GDM1 (cell line): ENCODE measurements at regions not wholly inside any gene's neighbourhood (a gene's known extent, or its start where the extent isn't known, plus 50 kb on each side); places are given as distances from the start of the nearest gene placed in this dataset.

ENCODE experiments used
- DNase-seq: peaks from one replicate; lab custom pipeline; 2025; lab: John Stamatoyannopoulos, UW

- DNase-seq = no peak
These were observed 51.3 kb upstream of the LRRN2 start for GRCh38 chr1:204736836-204737235.

GRCh38 chr1:204738506-204738905, 53.0 kb upstream of the LRRN2 start:
- DNase-seq = no peak

- no peak for DNase-seq
These were observed 54.8 kb upstream of the LRRN2 start for GRCh38 chr1:204740354-204740753.

GRCh38 chr1:204741440-204741839, 55.9 kb upstream of the LRRN2 start:
- no peak for DNase-seq

GRCh38 chr1:204742676-204743251, 57.2 kb upstream of the LRRN2 start:
- DNase-seq = no peak

- no peak for DNase-seq
These were observed 58.7 kb upstream of the LRRN2 start for GRCh38 chr1:204744107-204744779.

GRCh38 chr1:204746838-204747442, 61.4 kb upstream of the LRRN2 start:
- DNase-seq = peak; percentile 14

- no peak for DNase-seq
These were observed 65.9 kb upstream of the LRRN2 start for GRCh38 chr1:204751480-204751879.

GRCh38 chr1:204751883-204752687, 66.5 kb upstream of the LRRN2 start:
- no peak for DNase-seq

GRCh38 chr1:204752688-204753040, 67.1 kb upstream of the LRRN2 start:
- DNase-seq = no peak

- DNase-seq = no peak
These were observed 69.3 kb upstream of the LRRN2 start for GRCh38 chr1:204754821-204755220.

GRCh38 chr1:204756349-204756748, 70.8 kb upstream of the LRRN2 start:
- DNase-seq = no peak

- DNase-seq = no peak
These were observed 71.3 kb upstream of the LRRN2 start for GRCh38 chr1:204756811-204757210.

GRCh38 chr1:204758601-204759000, 73.1 kb upstream of the LRRN2 start:
- no peak for DNase-seq

- no peak for DNase-seq
These were observed 74.8 kb upstream of the LRRN2 start for GRCh38 chr1:204760350-204760749.

GRCh38 chr1:204760757-204761156, 75.2 kb upstream of the LRRN2 start:
- no peak for DNase-seq

GRCh38 chr1:204763773-204764427, 78.4 kb upstream of the LRRN2 start:
- DNase-seq = peak; percentile 45

GRCh38 chr1:204769997-204770396, 84.5 kb upstream of the LRRN2 start:
- DNase-seq = no peak

GRCh38 chr1:204771358-204771757, 85.8 kb upstream of the LRRN2 start:
- no peak for DNase-seq

GRCh38 chr1:204773246-204773645, 87.7 kb upstream of the LRRN2 start:
- DNase-seq = no peak

- DNase-seq = no peak
These were observed 90.0 kb upstream of the LRRN2 start for GRCh38 chr1:204775546-204775945.

- no peak for DNase-seq
These were observed 92.1 kb upstream of the LRRN2 start for GRCh38 chr1:204777591-204777990.
